ENCODE measurements at regions not wholly inside any gene's neighbourhood (a gene's known extent, or its start where the extent isn't known, plus 50 kb on each side); places are given as distances from the start of the nearest gene placed in this dataset.

- Mint-ChIP-seq H3K27ac (no peak overlapping the region), H3K27me3 (ENCODE audit: insufficient read depth) (no peaks in the 10 kb centered on the region; the same call in 1 of the 2 replicates), H3K4me1 (ENCODE audit: low read depth) (peaks cover 18% of the 10 kb centered on the region), H3K36me3 (ENCODE audit: low read depth) (no peaks in the 10 kb centered on the region; the same call in 1 of the 2 replicates), H3K9me3 (peaks cover 11% of the 10 kb centered on the region; the same call in 1 of the 2 replicates), H3K4me3 (no peak overlapping the region)
- no peak for DNase-seq
- TF ChIP-seq, protein P1, sequence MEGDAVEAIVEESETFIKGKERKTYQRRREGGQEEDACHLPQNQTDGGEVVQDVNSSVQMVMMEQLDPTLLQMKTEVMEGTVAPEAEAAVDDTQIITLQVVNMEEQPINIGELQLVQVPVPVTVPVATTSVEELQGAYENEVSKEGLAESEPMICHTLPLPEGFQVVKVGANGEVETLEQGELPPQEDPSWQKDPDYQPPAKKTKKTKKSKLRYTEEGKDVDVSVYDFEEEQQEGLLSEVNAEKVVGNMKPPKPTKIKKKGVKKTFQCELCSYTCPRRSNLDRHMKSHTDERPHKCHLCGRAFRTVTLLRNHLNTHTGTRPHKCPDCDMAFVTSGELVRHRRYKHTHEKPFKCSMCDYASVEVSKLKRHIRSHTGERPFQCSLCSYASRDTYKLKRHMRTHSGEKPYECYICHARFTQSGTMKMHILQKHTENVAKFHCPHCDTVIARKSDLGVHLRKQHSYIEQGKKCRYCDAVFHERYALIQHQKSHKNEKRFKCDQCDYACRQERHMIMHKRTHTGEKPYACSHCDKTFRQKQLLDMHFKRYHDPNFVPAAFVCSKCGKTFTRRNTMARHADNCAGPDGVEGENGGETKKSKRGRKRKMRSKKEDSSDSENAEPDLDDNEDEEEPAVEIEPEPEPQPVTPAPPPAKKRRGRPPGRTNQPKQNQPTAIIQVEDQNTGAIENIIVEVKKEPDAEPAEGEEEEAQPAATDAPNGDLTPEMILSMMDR (IDR thresholded peaks at IDR 0.05): no peak
These were observed 230.7 kb downstream of the NFATC2 start for GRCh38 chr20:51311636-51312479.

DNA sequence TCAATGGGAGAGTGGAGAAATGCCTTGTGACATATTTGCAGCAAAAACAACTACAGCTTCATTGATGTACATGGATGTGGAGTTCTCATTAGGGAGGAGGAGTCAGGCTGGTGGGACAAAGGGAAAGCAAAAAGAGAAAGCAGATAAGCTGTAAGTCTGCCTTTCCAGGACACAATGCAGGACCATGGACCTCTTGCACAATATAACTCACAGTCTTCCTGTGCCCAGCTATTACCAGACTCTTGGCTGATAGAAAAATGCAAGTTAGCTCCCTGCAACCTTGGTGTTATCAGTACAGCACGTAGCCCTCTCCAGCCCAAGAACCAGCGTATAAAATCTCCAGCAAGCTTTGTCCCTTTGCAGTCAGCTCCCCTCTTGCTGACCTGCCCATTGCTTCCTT lies 232.3 kb downstream of the NFATC2 start:
- H3K27me3 Mint-ChIP-seq (ENCODE audit: insufficient read depth): no peaks in the 10 kb centered on the region; the same call in 1 of the 2 replicates
- H3K4me3 Mint-ChIP-seq: no peak overlapping the region
- TF ChIP-seq, protein P1 (IDR thresholded peaks at IDR 0.05): no peak
- no peak for DNase-seq
- H3K36me3 Mint-ChIP-seq (ENCODE audit: low read depth): no peaks in the 10 kb centered on the region
- H3K27ac Mint-ChIP-seq: no peak overlapping the region
- peaks cover 18% of the 10 kb centered on the region for H3K4me1 Mint-ChIP-seq (ENCODE audit: low read depth)
- H3K9me3 Mint-ChIP-seq: peaks cover 2% of the 10 kb centered on the region; the same call in 1 of the 2 replicates

DNA sequence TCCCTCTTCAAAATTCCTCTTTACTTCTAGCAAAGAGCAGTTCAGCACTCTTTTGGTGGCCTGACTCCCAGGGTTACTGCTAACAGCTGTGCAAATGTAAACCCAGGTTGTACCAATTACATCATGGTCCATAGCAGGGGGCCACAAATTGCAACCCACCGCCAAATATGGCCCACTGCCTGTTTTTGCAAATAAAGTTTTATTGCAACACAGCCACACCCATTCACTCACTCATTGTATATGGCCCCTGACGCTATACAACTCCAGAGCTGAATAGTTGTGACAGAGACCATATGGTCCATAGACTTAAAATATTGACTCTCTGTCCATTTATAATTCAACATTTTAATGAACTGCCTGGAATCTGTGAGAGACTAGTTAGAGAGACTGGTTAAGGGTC lies 233.4 kb downstream of the NFATC2 start:
- no peak overlapping the region for H3K4me3 Mint-ChIP-seq
- H3K4me1 Mint-ChIP-seq (ENCODE audit: low read depth): peaks cover 21% of the 10 kb centered on the region

GRCh38 chr20:51306521-51307358 lies 235.8 kb downstream of the NFATC2 start:
- TF ChIP-seq, protein P1 (IDR thresholded peaks at IDR 0.05): peak; percentile 98
- DNase-seq: peak; percentile 36
- Mint-ChIP-seq H3K27me3 (ENCODE audit: insufficient read depth) (peaks cover 6% of the 10 kb centered on the region), H3K4me1 (ENCODE audit: low read depth) (peaks cover 18% of the 10 kb centered on the region), H3K9me3 (peaks cover 5% of the 10 kb centered on the region; the same call in 1 of the 2 replicates), H3K36me3 (ENCODE audit: low read depth) (no peaks in the 10 kb centered on the region), H3K4me3 (no peak overlapping the region), H3K27ac (no peak overlapping the region; the same call in 1 of the 2 replicates)

More for the DNA sequence above, 233.4 kb downstream of the NFATC2 start:
- TF ChIP-seq, protein P1 (IDR thresholded peaks at IDR 0.05): no peak
- H3K9me3 Mint-ChIP-seq: peaks cover 2% of the 10 kb centered on the region; the same call in 1 of the 2 replicates
- H3K36me3 Mint-ChIP-seq (ENCODE audit: low read depth): no peaks in the 10 kb centered on the region
- no peak for DNase-seq
- no peak overlapping the region for H3K27ac Mint-ChIP-seq
- peaks cover 2% of the 10 kb centered on the region; the same call in 1 of the 2 replicates for H3K27me3 Mint-ChIP-seq (ENCODE audit: insufficient read depth)

GRCh38 chr20:51306081-51306480 lies 236.4 kb downstream of the NFATC2 start:
- no peak overlapping the region for H3K4me3 Mint-ChIP-seq
- no peak overlapping the region for H3K27ac Mint-ChIP-seq
- TF ChIP-seq, protein P1 (IDR thresholded peaks at IDR 0.05): no peak
- peaks cover 5% of the 10 kb centered on the region; the same call in 1 of the 2 replicates for H3K9me3 Mint-ChIP-seq
- H3K36me3 Mint-ChIP-seq (ENCODE audit: low read depth): no peaks in the 10 kb centered on the region
- H3K4me1 Mint-ChIP-seq (ENCODE audit: low read depth): peaks cover 13% of the 10 kb centered on the region
- H3K27me3 Mint-ChIP-seq (ENCODE audit: insufficient read depth): peaks cover 6% of the 10 kb centered on the region
- no peak for DNase-seq
